Activated T-cell treated with anti-CD3 and anti-CD28 coated beads for 48 hours (primary cell): ENCODE measurements at regions not wholly inside any gene's neighbourhood (a gene's known extent, or its start where the extent isn't known, plus 50 kb on each side); places are given as distances from the start of the nearest gene placed in this dataset.
"Not testable (repeated sequence)": the region's sequence is repeated elsewhere in the genome, so short reads cannot be mapped to it uniquely, and the experiment has no call there.

Experiments used
- DNase-seq: peaks from one replicate; pipeline ENCODE4 v3.0.0-alpha.2; 2020; ENCODE audit warnings: low read depth

- DNase-seq: no peak
Observed at GRCh38 chr2:106339609-106340008, 128.6 kb downstream of the RGPD3 start.

- DNase-seq: no peak
Observed at GRCh38 chr2:106339132-106339531, 129.1 kb downstream of the RGPD3 start.

- DNase-seq: no peak
Observed at GRCh38 chr2:106338043-106338442, 130.2 kb downstream of the RGPD3 start.

GRCh38 chr2:106336737-106337136 lies 131.5 kb downstream of the RGPD3 start:
- no peak for DNase-seq

GRCh38 chr2:106336108-106336507 lies 132.1 kb downstream of the RGPD3 start:
- no peak for DNase-seq

- DNase-seq: no peak
Observed at GRCh38 chr2:106334802-106335201, 133.4 kb downstream of the RGPD3 start.

- DNase-seq: not testable (repeated sequence)
Observed at GRCh38 chr2:106333253-106333873, 134.8 kb downstream of the RGPD3 start.

GRCh38 chr2:106332054-106332453 lies 136.2 kb downstream of the RGPD3 start:
- no peak for DNase-seq

- not testable (repeated sequence) for DNase-seq
Observed at GRCh38 chr2:106330384-106331261, 136.5 kb upstream of the UXS1 start.

- DNase-seq: no peak
Observed at GRCh38 chr2:106323337-106324013, 129.4 kb upstream of the UXS1 start.

GRCh38 chr2:106322281-106322680 lies 128.2 kb upstream of the UXS1 start:
- DNase-seq: no peak

GRCh38 chr2:106320439-106320838 lies 126.3 kb upstream of the UXS1 start:
- not testable (repeated sequence) for DNase-seq

- DNase-seq: no peak
Observed at GRCh38 chr2:106316915-106317314, 122.8 kb upstream of the UXS1 start.

GRCh38 chr2:106314444-106314843 lies 120.3 kb upstream of the UXS1 start:
- DNase-seq: no peak

GRCh38 chr2:106311041-106311370 lies 116.9 kb upstream of the UXS1 start:
- no peak for DNase-seq

GRCh38 chr2:106307860-106308259 lies 113.8 kb upstream of the UXS1 start:
- DNase-seq: no peak

GRCh38 chr2:106306387-106306786 lies 112.3 kb upstream of the UXS1 start:
- DNase-seq: no peak

GRCh38 chr2:106304612-106305184 lies 110.6 kb upstream of the UXS1 start:
- DNase-seq: no peak

- no peak for DNase-seq
Observed at GRCh38 chr2:106299696-106300095, 105.6 kb upstream of the UXS1 start.

- DNase-seq: no peak
Observed at GRCh38 chr2:106296182-106296815, 102.2 kb upstream of the UXS1 start.

GRCh38 chr2:106294182-106294581 lies 100.1 kb upstream of the UXS1 start:
- DNase-seq: no peak

GRCh38 chr2:106293271-106293783 lies 99.2 kb upstream of the UXS1 start:
- no peak for DNase-seq
